HG02943 (cell line): ENCODE measurements at regions not wholly inside any gene's neighbourhood (a gene's known extent, or its start where the extent isn't known, plus 50 kb on each side); places are given as distances from the start of the nearest gene placed in this dataset.

Experiments
- ATAC-seq: cut with Tn5 transposase; IDR thresholded peaks from one replicate; pipeline ENCODE4 v1.9.1; 2021; ENCODE audit warnings: mild to moderate bottlenecking, low read depth, moderate library complexity; ENCODE audit not compliant: unreplicated experiment

DNA sequence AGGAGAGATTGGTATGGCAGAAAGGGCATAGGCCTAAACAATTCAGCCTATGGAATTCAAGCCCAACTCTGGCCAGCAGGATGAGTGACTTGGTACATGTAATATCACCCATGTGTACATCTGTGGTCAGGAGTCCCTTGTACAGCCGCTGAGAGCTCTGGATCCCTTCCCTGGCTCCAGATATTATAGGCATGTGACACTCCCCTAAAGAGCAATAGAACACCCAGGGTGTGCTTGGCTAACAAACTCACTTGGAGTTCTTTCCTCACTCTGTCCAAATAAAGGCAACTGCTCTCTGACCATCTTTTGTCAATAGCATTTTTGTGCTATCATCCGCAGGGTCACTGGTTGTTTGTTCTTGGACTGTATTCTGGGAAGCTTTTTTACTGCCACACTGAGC is 197.4 kb upstream of the NCKAP5 start:
- no peak for ATAC-seq

DNA sequence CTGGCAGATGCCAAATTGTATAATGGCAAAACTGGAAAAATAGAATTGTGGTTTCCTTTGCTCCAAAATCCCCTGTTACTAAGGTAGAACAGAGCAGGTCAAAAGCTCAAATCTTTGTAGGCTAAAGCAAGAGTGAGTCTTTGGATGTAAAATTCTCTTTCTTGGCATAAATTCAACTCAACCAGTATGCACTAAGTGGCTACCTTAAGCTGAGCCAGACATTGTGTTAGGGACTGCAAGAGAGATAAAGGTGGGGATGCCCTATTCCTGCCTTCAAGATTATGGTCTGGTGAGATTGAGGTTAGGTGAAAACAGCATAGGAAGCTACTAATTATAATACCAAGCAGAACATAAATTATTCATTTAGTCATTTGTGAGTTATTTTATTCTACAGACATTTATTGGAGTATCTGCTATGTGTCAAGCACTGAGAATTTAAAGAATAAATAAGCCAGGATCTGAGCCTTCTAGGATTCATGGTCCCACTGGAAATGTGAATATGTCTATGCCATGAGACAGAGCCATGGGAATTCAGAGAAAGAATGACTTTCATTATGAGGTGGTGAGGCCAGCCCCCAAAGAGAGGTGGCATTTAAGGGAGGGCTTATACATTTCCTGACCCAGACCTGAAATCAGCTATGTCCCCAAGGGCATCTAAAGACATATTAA is 198.0 kb upstream of the NCKAP5 start:
- ATAC-seq = no peak

DNA sequence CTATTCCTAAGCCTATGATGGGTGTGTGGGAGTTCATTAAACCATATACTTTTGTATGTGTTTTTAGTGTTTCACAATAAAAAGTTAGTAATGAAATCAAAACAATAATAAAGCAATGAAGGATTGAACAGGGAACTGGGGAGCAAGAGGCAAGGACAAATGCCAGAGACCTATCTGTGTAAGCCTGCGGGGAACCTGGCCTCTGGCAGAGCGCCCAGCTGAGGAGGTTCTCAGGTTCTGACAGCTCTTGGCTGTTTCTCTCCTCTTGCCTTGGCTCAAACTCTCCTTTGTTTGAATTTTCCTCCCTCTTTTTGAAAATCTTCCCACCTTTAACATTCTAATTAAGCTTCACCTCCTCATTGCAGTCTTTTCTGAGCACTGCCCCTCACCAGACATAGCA is 200.0 kb upstream of the NCKAP5 start:
- no peak for ATAC-seq

DNA sequence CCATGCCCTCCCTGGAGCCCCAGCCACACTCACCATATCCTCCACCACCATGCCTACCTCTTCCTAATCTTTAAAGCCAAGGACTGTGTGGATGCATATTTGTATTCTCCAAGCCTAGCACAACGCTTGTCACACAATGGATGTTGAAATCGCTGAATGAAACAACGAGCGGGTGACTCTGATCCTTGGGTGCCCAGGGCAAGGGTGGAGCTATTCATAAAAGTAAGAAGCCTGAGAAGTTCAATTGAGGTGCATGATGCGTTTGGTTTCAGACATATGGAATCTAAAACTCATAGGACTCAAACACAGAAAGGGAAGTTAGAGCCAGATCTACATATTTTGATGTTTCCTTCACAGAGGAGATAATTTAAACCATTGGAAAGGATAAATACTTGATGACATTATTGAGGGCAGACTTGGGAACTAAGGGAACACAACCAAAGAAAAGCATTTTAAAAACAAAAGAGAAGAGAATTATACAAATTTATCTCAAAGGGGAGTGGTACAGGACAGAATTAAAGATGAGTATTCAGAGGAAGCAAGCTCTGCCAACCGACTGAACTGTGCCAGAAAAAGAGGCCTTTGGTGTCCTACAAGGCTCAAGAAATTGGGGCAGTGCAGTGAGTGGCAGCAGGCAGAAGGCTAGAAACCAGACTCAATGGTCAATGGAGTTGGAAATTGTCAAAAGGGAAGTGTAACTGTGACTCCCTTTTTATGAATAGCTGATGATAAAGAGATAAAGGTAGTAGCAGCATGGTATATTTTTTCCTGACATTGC is 200.6 kb upstream of the NCKAP5 start:
- no peak for ATAC-seq

DNA sequence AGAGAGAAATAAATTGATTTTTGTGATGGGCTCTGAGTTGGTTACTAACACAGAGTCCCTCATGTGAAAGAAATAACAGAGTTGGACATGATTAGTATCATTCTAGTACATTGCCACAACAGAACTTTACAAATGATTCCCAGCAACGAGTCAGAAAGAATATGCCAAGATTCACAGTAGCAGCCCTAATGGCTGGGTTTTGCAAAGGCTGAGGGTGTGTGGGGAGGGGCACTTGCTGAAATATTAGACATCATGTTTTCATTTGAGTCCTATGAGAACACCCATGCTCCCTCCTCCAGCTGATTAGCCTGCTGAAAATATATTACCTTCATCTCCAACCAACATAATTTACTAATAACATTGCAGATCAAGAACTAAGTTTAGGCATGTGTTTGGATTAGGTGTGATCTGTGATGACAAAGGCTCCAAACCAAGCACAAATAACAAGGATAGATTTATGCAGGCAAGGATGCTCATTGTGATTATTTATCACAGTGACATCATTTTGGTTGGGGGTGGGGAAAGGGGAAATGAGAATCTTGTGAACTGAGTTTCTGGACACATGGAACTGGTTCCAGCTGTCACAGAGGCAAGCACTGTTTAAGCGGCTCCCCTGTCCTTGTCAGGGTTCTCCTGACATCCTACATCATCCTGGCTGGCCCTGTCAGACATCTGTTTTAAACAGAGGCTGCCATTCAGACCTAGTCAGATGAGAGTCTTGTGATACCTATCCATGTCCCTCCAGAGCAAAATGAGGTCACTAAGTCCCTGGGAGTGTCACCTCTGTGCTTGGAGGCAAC is 205.8 kb upstream of the NCKAP5 start:
- ATAC-seq = no peak

DNA sequence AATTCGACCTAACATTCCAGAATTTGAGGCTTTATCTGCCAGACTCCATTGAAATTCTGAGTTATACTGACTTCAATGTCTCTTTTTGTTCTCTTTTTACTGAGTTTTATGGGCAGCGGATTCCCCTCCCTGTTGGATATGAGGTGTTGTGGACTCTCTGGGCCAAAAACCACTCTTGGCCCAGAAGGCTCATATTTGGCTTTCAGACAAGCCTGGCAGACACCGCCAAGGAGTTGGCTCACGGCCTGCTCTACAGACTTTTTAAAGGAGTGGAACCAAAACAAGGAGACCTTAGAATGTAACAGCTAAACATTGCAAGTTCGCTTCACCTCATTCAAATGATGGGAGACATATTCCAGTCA is 206.4 kb upstream of the NCKAP5 start:
- no peak for ATAC-seq

DNA sequence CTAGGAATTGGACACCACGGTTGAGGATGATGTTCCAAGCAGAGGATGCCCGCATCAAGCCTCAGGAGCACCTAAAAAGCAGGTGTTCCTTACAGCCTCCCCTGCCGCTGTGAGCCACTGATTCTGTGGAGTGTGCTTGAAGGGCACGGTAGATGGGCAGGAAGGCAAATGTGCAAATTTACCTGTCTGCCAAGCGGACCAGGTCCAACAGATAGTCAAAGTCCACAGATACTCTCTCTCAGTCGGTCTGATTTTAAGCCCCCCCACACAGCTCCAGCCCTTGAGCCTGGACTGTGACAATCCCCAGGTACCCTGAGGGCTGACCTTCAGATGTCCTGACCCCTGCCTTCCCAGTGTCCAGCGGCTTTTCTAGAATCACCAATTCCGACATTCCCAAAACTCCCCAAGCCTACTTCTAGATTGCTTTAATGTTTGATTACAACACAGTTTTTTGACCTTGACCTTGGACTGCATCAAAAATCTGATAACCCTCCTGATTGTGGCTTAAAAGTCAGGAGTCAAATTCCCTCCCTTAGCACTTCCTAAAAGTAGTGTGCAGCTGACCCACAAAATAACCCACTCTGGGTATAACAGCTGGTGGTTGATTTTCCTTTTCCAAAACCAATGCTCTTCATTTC is 208.8 kb upstream of the NCKAP5 start:
- ATAC-seq = no peak

DNA sequence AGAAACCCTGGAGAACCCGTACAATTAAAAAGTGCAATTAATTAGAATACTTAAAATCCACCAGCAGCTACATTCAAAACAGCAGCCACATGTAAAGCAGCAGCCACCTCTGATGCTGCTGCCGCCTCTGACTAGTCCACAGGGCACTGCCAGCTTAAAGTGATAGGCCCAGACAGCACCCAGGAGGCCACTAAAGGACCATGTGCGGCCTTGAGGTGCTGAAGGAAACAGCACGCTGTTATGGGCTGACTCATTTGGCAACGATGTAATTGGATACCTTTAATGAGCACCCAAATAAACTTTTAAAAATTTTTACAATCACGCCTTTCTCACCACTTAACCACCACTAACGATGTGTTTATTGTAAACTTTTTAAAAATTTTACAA is 209.3 kb upstream of the NCKAP5 start:
- no peak for ATAC-seq

DNA sequence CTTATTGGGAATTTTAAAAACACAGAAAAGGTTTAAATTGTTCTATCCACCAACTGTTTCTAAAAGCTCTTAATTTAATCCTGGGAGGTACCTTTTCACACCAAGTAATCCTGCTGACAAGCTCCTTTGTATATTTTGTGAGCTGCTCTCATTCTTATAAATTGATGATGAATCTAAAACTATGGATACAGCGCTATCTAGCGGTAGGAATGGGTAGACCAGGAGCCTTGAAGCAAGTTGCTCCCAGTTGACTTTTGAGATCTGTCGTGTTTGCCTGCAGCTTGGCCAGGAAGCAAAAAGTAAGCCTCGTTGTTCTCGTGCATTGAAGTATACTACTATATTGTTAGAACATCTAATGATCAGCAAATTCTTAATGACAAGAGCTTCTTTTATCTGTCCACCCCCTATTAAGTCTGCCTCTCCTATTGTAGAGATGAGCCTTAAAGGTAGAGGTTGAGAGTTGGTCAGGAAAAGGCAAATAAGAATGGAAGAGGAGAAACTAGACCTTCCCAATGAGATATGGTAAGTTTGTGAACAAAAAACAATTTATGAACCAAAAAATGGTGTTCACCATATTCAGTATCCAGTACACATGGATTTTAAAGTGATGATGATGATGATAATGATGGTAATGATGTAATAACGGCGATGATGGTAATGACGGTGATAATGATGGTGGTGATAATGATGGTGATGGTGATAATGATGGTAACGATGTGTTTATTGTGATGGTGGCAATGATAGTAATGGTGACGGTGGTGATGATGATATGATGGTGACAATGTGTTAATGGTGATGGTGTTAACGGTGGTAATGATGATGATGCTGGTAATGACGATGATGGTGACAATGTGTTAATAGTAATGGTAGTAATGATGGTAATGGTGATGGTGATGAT is 212.1 kb upstream of the NCKAP5 start:
- ATAC-seq = no peak

DNA sequence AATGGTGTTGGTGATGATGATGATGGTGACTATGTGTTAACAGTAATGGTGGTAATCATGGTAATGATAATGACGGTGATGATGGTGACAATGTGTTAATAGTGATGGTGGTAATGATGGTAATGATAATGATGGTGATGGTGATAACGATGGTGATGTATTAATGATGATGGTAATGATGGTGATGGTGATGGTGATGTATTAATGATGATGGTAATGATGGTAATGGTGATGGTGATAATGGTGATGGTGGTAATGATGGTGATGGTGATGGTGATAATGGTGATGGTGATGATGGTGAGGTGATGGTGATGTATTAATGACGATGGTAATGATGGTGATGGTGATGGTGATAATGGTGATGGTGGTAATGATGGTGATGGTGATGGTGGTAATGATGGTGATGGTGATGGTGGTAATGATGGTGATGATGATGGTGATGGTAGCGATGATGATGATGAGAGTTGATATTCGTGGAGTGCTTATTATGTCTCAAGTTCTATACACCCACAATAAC is 212.8 kb upstream of the NCKAP5 start:
- no peak for ATAC-seq

DNA sequence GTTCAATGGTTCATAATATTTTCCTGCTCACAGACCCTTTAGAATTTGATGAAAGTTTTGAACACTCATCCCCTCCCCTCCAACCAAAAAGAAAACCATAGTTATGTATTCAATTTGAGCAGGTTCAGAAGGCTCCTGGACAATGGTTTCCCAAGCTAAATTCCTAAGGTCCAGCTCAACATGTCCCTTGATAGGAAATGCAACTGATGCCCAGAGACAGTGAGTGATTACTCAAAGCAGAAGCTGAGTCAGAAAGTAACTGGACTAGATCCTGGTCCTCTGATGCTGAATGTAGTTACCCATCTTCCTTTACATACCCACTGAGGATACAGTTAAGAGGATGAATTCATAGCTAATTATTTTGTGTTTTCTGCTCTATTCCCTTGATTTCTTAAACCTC is 218.9 kb upstream of the NCKAP5 start:
- no peak for ATAC-seq

DNA sequence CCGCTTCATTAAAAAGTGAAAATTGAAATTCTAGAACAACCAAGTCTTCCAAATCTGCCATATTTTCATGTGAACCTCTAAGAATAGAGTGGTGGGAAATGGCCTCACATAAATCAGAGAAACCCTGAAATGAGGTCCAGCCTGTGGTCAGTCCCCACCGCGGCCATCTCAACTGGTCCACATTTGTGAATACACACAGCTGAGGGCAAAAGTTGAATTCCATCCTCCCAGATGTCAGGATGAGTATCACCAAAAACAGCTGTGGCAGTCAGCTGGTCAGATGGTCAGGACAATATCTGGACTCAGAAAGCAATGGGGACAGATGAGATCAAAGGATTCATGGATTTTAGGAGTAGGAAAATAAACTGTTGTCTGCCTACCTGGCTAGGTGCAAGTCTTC is 219.4 kb upstream of the NCKAP5 start:
- no peak for ATAC-seq

DNA sequence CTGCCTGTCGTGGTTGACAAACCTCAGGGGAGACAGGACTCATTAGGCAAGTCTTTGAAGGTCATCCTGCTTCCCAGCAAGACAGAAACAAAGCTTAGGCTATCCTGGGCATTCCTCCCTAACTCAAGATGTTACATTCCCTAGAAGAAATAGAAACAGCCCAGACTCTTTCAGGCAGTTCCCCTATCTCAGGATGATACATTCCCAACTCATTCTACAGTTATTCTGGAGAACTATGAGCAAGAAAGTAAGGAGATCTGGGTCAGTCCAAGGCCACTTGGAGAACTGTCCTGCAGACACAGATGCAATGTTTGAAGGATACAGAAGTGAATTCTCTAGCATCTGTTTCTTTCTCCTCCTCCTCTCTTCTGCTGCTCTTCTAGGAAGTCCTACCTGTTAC is 220.1 kb upstream of the NCKAP5 start:
- ATAC-seq = no peak

DNA sequence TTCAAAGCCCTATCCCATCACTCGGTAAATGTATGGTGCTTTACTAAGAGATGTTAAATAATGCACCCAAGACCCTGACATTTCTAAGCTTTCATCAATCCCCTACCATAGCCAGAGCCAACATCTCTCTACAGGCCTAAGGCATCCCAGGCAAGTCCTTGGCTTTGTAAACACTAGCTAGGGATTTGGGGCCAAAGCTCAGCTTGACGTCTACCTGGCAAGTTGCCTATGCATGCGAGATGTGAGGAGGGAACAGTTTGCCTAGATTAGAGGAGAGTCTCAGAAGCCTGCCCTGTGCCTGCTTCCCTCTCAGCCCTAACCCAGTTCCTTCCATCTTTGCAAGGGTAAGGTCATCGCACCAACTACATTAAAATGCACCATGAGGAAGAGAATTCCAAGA is 221.5 kb upstream of the NCKAP5 start:
- ATAC-seq = no peak

DNA sequence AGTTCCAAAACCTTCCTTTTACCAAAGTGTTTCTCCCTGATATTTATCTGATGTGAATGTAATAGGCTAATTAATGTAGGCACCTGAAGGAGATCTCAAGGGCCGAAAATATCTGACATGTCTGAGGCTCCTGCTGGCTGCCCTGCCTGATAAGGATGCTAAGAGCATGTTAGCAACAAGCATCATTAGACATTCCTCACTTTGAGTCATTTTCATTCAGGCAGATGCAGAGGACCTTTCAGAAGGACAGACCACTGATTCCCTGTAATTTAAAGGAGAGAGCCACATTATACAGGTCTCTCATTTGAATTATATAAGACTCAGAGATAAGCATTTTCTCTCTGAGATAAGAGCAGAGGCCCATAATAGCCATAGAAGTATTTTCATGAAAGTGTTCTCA is 222.4 kb upstream of the NCKAP5 start:
- ATAC-seq = no peak

DNA sequence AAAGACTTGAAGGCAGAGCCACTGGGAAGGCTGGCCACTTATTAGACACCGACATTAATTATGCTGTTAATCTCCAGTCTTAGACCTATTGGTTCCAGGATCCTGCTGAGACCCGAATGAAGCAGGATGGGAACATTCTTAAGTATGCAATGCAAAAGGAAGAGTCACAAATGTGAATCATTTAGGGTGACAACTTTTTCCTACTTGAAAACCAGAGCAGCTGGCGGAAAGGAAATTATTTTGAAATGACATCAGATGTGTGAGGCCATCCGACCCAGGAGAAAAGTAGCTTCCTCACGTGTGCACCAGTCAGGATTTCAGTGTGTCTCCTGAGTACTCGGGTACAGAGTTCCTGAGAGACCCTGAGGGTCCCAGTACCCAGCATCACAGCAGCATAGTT is 222.9 kb upstream of the NCKAP5 start:
- no peak for ATAC-seq

DNA sequence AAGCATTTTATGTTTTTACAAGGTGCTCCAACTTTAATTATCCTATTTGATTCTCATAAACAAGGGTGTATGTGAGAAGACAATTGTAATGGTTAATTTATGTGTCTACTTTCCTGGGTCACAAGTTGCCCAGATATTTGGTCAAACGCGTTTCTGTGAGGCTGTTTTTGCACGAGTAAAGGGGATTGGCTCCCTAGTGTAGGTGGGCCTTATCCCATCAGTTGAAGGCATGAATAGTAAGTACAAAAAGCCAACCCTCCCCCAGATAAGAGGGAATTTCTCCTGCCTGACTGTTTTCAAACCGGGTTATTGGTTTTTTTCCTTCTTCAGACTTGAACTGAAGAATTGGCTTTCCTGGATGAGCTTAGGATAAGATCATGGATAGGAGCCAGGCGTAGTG is 224.0 kb upstream of the NCKAP5 start:
- no peak for ATAC-seq

DNA sequence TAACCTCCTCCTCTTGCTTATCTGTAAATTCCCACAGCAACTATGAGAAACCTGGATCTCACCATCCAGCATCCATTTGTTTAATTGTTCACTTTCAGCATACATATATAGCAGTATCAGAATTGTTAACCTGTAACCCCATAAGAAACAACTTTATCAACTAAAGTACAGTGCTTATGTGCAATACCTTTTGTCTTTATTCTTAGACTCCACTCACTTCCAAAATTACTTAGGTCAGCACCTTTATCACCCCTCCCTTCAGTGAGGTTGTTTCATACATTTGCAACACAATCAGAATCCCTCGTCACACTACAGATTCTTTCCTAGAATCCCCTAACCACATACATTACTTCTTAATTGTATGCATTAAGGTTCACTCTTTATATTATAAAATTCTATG is 225.9 kb upstream of the NCKAP5 start:
- ATAC-seq = no peak

DNA sequence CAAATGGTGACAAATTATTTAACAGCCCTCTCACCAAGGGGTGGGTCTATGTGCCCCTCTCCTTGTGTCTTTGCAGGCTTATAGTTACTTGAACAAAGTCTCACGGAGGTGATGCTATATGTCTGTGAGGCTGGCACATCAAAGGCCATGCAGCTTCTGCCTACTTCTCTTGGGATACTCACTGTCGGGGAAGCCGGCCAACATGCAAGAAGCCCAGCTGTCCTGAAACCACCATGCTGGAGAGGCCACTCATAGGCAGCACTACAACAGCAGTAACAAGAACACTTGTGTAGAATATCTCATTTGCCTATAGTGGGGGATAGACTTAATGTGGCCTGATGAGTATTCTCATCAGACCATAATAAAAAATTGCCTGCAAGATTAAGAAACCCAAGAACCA is 233.7 kb upstream of the NCKAP5 start:
- ATAC-seq = no peak

DNA sequence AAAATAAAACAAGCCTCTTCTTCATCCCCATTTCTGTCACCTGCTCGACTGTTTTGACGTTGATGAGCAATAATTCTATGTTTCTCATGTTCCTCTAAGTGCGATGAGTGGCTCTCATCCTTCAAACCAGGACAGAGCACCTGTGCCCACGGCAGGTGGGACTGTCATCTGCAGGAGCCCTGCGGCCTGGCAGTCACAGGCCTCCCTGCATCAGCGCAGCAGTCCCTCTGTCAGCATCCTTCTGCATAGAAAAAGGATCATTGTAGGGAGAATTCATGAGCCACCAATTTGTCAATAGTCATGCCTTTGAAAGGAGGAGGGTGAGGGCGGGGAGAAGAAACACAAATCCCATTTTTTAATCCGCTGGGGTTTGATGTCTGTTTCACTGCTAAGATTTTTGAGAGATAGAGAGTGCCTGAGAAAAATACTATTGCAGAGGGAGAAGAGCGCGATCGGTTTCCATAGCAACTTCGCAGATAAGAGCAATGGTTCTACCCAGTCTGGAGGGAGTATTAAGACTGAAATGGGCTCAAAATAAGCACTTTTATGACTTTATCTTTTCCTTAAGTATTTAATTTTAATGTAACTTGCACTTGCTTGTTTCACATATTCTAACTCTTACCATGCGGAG is 234.3 kb upstream of the NCKAP5 start:
- ATAC-seq = no peak
